Loucy (cell line): ENCODE measurements at regions not wholly inside any gene's neighbourhood (a gene's known extent, or its start where the extent isn't known, plus 50 kb on each side); places are given as distances from the start of the nearest gene placed in this dataset.

Experiments used
- H2AFZ ChIP-seq: fragments of 200-600 bp; sonication (generic); 2 replicates; pipeline ENCODE4 v1.6.0; 2016; ENCODE audit warnings: antibody characterized with exemption, mild to moderate bottlenecking, low read length, moderate library complexity
- H3F3A ChIP-seq: fragments of 200-600 bp; 2 replicates; pipeline ENCODE4 v1.6.0; 2016; ENCODE audit warnings: antibody characterized with exemption, low read depth, mild to moderate bottlenecking
- H3K27me3 ChIP-seq: fragments of 200-600 bp; sonication (generic); 2 replicates; pipeline ENCODE4 v1.6.1; 2014; ENCODE audit warnings: low read length, mild to moderate bottlenecking; ENCODE audit not compliant: insufficient read depth, poor library complexity, severe bottlenecking
- H3K36me3 ChIP-seq: fragments of 200-600 bp; sonication (generic); 2 replicates; pipeline ENCODE4 v1.6.1; 2016; ENCODE audit warnings: low read length; ENCODE audit not compliant: insufficient read depth
- H3K4me1 ChIP-seq: fragments of 200-600 bp; sonication (generic); 2 replicates; pipeline ENCODE4 v1.5.1; 2014; ENCODE audit warnings: low read length, mild to moderate bottlenecking; ENCODE audit not compliant: insufficient read depth, poor library complexity, severe bottlenecking
- H3K4me2 ChIP-seq: fragments of 200-600 bp; sonication (generic); 2 replicates; pipeline ENCODE4 v1.6.0; 2014; ENCODE audit warnings: antibody characterized with exemption, low read length, low read depth, mild to moderate bottlenecking; ENCODE audit not compliant: poor library complexity, severe bottlenecking
- H3K4me3 ChIP-seq: fragments of 200-600 bp; sonication (generic); 2 replicates; pipeline ENCODE4 v1.5.1; 2014; ENCODE audit warnings: low read length, mild to moderate bottlenecking, mixed read lengths; ENCODE audit not compliant: poor library complexity, severe bottlenecking
- H3K79me2 ChIP-seq: fragments of 200-600 bp; sonication (generic); 2 replicates; pipeline ENCODE4 v1.6.1; 2014; ENCODE audit warnings: low read length; ENCODE audit not compliant: insufficient read depth
- H3K9ac ChIP-seq: fragments of 200-600 bp; sonication (generic); 2 replicates; pipeline ENCODE4 v1.6.0; 2014; ENCODE audit warnings: mild to moderate bottlenecking, low read depth, low read length, moderate library complexity; ENCODE audit not compliant: poor library complexity, severe bottlenecking
- H3K9me2 ChIP-seq: fragments of 200-600 bp; sonication (generic); replicated peaks from 2 replicates; pipeline ENCODE4 v1.6.1; 2016; ENCODE audit warnings: low read depth, low read length, mixed read lengths
- H3K9me3 ChIP-seq: fragments of 200-600 bp; sonication (generic); 2 replicates; pipeline ENCODE4 v1.6.1; 2014; ENCODE audit warnings: mild to moderate bottlenecking, antibody characterized with exemption, low read length, low read depth; ENCODE audit not compliant: insufficient read depth
- H4K20me1 ChIP-seq: fragments of 200-600 bp; sonication (generic); 2 replicates; pipeline ENCODE4 v1.6.0; 2014; ENCODE audit warnings: antibody characterized with exemption, low read length, mild to moderate bottlenecking; ENCODE audit not compliant: insufficient read depth, poor library complexity, severe bottlenecking
- EZH2phosphoT487 ChIP-seq: fragments of 200-600 bp; IDR thresholded peaks from 2 replicates; pipeline ENCODE4 v1.6.1; 2018; ENCODE audit warnings: antibody characterized with exemption, mild to moderate bottlenecking, moderate library complexity, borderline replicate concordance
- TF ChIP-seq, protein P1 (sequence below): fragments of 200-600 bp; sonication (generic); conservative IDR thresholded peaks from 2 replicates; pipeline ENCODE4 v1.5.1; 2014; ENCODE audit warnings: mild to moderate bottlenecking, antibody characterized with exemption, low read length

DNA sequence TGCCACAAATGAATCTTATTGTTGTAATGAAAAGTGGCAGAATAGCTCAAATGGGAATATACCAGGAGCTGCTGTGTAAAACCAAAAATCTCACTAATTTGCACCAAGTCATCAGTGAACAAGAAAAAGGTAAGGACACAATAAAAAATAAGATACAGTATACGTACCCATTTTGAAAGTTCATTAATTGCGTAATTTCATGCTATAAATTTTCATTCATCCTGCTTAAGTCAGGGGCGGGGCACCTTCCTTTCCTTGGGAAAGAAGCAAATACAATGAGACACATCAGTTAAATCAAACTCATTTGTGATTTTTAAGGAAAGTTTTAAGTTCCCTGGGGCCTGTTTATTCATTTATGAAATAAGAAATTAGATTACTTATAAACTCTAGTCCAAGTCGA lies 65.4 kb downstream of the HSPA13 start:
- Histone ChIP-seq H3K36me3 (no peaks in the 10 kb centered on the region), H4K20me1 (no peaks in the 10 kb centered on the region), H3K4me1 (no peaks in the 10 kb centered on the region), H3K9me3 (no peaks in the 10 kb centered on the region), H3K27me3 (no peaks in the 10 kb centered on the region), H3K4me2 (no peak overlapping the region), H3K9me2 (no peaks in the 10 kb centered on the region), H2AFZ (no peak overlapping the region), H3K4me3 (no peak overlapping the region), H3K79me2 (no peaks in the 10 kb centered on the region), H3K9ac (no peak overlapping the region), H3F3A (no peaks in the 10 kb centered on the region)
- TF ChIP-seq, protein P1, sequence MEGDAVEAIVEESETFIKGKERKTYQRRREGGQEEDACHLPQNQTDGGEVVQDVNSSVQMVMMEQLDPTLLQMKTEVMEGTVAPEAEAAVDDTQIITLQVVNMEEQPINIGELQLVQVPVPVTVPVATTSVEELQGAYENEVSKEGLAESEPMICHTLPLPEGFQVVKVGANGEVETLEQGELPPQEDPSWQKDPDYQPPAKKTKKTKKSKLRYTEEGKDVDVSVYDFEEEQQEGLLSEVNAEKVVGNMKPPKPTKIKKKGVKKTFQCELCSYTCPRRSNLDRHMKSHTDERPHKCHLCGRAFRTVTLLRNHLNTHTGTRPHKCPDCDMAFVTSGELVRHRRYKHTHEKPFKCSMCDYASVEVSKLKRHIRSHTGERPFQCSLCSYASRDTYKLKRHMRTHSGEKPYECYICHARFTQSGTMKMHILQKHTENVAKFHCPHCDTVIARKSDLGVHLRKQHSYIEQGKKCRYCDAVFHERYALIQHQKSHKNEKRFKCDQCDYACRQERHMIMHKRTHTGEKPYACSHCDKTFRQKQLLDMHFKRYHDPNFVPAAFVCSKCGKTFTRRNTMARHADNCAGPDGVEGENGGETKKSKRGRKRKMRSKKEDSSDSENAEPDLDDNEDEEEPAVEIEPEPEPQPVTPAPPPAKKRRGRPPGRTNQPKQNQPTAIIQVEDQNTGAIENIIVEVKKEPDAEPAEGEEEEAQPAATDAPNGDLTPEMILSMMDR, result no peak
- TF ChIP-seq EZH2phosphoT487, result no peak

DNA sequence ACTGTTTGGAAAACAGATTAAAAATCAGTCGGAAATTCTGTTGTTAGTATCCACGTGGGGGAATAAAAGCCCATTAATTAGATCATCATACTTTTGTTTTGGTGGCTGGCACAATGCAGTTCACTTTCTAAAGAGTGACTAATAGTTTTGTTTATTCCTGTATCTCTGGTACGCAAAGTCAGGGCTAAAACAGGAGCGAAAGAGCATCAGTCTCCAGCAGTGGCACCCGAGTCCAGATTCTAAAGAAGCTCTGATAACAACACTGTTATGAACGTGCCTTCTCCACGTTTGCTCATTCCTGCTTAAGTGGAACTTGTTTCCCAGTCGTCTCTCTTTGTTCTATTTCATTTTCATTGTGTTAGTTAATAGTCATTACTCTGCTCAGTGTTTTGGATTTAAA lies 69.6 kb downstream of the HSPA13 start:
- H3K9ac ChIP-seq, result no peak overlapping the region
- no peaks in the 10 kb centered on the region for H3K9me3 ChIP-seq
- H3K4me3 ChIP-seq, result no peak overlapping the region
- no peaks in the 10 kb centered on the region for H3K36me3 ChIP-seq
- no peaks in the 10 kb centered on the region for H3K79me2 ChIP-seq
- H3K4me2 ChIP-seq, result no peak overlapping the region
- no peaks in the 10 kb centered on the region for H3F3A ChIP-seq
- no peaks in the 10 kb centered on the region for H3K9me2 ChIP-seq
- H3K27me3 ChIP-seq, result no peaks in the 10 kb centered on the region
- no peaks in the 10 kb centered on the region for H3K4me1 ChIP-seq
- H4K20me1 ChIP-seq, result no peaks in the 10 kb centered on the region
- no peak overlapping the region for H2AFZ ChIP-seq
- TF ChIP-seq EZH2phosphoT487, result no peak
- TF ChIP-seq, protein P1, result no peak

DNA sequence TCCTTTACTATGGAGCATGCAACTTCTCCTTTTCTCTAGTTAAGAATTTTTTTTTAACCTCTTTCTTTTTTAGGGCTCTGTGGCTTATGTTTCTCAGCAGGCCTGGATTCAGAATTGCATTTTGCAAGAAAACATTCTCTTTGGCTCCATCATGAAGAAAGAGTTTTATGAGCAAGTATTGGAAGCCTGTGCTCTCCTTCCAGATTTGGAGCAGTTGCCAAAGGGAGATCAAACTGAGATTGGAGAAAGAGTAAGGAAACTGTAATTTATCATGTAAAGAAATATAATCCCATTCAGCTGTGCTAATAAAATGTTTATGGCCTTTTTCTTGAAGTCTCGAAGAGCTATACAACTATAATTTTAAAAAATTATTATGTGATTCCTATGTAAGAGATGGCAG lies 70.1 kb downstream of the HSPA13 start:
- no peaks in the 10 kb centered on the region for H3K27me3 ChIP-seq
- no peaks in the 10 kb centered on the region for H3F3A ChIP-seq
- no peaks in the 10 kb centered on the region for H3K36me3 ChIP-seq
- H3K9me2 ChIP-seq, result no peaks in the 10 kb centered on the region
- no peak overlapping the region for H3K4me2 ChIP-seq
- TF ChIP-seq, protein P1, result no peak
- TF ChIP-seq EZH2phosphoT487, result no peak
- no peak overlapping the region for H2AFZ ChIP-seq
- no peaks in the 10 kb centered on the region for H3K9me3 ChIP-seq
- H3K9ac ChIP-seq, result no peak overlapping the region
- H3K79me2 ChIP-seq, result no peaks in the 10 kb centered on the region
- H4K20me1 ChIP-seq, result no peaks in the 10 kb centered on the region
- H3K4me1 ChIP-seq, result no peaks in the 10 kb centered on the region
- no peak overlapping the region for H3K4me3 ChIP-seq
